ENCODE measurements at regions not wholly inside any gene's neighbourhood (a gene's known extent, or its start where the extent isn't known, plus 50 kb on each side); places are given as distances from the start of the nearest gene placed in this dataset.

- ATAC-seq = no peak
- TF ChIP-seq CTCF (IDR thresholded peaks at IDR 0.05) = no peak
- H3K4me3 ChIP-seq = no peak overlapping the region
- H3K27me3 ChIP-seq = no peaks in the 10 kb centered on the region
- no peaks in the 10 kb centered on the region for H3K36me3 ChIP-seq
- H3K4me1 ChIP-seq = no peaks in the 10 kb centered on the region
- intact Hi-C loops (cut with DNase I) = no loop called here
- H3K27ac ChIP-seq = no peak overlapping the region
- no peaks in the 10 kb centered on the region for H3K9me3 ChIP-seq
- no peak for DNase-seq
Measured at GRCh38 chr11:19519353-19519752, 193.3 kb upstream of the NAV2 start.

GRCh38 chr11:19513253-19513652 is 199.4 kb upstream of the NAV2 start:
- no peaks in the 10 kb centered on the region for H3K36me3 ChIP-seq
- H3K4me3 ChIP-seq = no peak overlapping the region
- no peak for DNase-seq
- intact Hi-C loops (cut with DNase I) = no loop called here
- H3K4me1 ChIP-seq = no peaks in the 10 kb centered on the region
- H3K27ac ChIP-seq = no peak overlapping the region
- no peak for ATAC-seq
- H3K9me3 ChIP-seq = no peaks in the 10 kb centered on the region
- TF ChIP-seq CTCF (IDR thresholded peaks at IDR 0.05) = no peak
- H3K27me3 ChIP-seq = no peaks in the 10 kb centered on the region

- H3K4me1 ChIP-seq = no peaks in the 10 kb centered on the region
- no peaks in the 10 kb centered on the region for H3K36me3 ChIP-seq
- no peaks in the 10 kb centered on the region for H3K9me3 ChIP-seq
- H3K27me3 ChIP-seq = no peaks in the 10 kb centered on the region
- no peak overlapping the region for H3K4me3 ChIP-seq
- no peak overlapping the region for H3K27ac ChIP-seq
- intact Hi-C loops (cut with DNase I) = no loop called here
- no peak for TF ChIP-seq CTCF (IDR thresholded peaks at IDR 0.05)
- no peak for DNase-seq
- no peak for ATAC-seq
Measured at GRCh38 chr11:19512618-19513017, 200.0 kb upstream of the NAV2 start.

- ATAC-seq = peak; percentile 37
- TF ChIP-seq CTCF (IDR thresholded peaks at IDR 0.05) = no peak
- intact Hi-C loops (cut with DNase I) = no loop called here
- DNase-seq = peak; percentile 66
- Histone ChIP-seq H3K27ac (peak overlapping the region; percentile 42), H3K4me3 (no peak overlapping the region), H3K9me3 (no peaks in the 10 kb centered on the region), H3K4me1 (no peaks in the 10 kb centered on the region), H3K27me3 (no peaks in the 10 kb centered on the region), H3K36me3 (no peaks in the 10 kb centered on the region)
Measured at GRCh38 chr11:19511413-19512183, 201.0 kb upstream of the NAV2 start.

- no peaks in the 10 kb centered on the region for H3K9me3 ChIP-seq
- peak overlapping the region; percentile 42 for H3K27ac ChIP-seq
- intact Hi-C loops (cut with DNase I) = no loop called here
- H3K4me1 ChIP-seq = no peaks in the 10 kb centered on the region
- no peak overlapping the region for H3K4me3 ChIP-seq
- no peaks in the 10 kb centered on the region for H3K36me3 ChIP-seq
- ATAC-seq (no peak), DNase-seq (no peak)
- H3K27me3 ChIP-seq = no peaks in the 10 kb centered on the region
- no peak for TF ChIP-seq CTCF (IDR thresholded peaks at IDR 0.05)
Measured at GRCh38 chr11:19511066-19511412, 201.6 kb upstream of the NAV2 start.

- no peak for TF ChIP-seq CTCF (IDR thresholded peaks at IDR 0.05)
- Histone ChIP-seq H3K27ac (peak overlapping the region; percentile 42), H3K4me3 (no peak overlapping the region), H3K36me3 (no peaks in the 10 kb centered on the region), H3K9me3 (no peaks in the 10 kb centered on the region), H3K27me3 (no peaks in the 10 kb centered on the region), H3K4me1 (no peaks in the 10 kb centered on the region)
- DNase-seq (no peak), ATAC-seq (no peak)
- intact Hi-C loops (cut with DNase I) = no loop called here
Measured at GRCh38 chr11:19510468-19510867, 202.2 kb upstream of the NAV2 start.

All from upper lobe of right lung (tissue), 1 donor.